GM18505 (cell line): ENCODE measurements at regions not wholly inside any gene's neighbourhood (a gene's known extent, or its start where the extent isn't known, plus 50 kb on each side); places are given as distances from the start of the nearest gene placed in this dataset.
"Not testable (repeated sequence)": the region's sequence is repeated elsewhere in the genome, so short reads cannot be mapped to it uniquely, and the experiment has no call there.

Experiments used
- ATAC-seq: cut with Tn5 transposase; IDR thresholded peaks from one replicate; pipeline ENCODE4 v1.9.1; 2021; ENCODE audit not compliant: unreplicated experiment
- POLR2A ChIP-seq: IDR thresholded peaks from 4 replicates; pipeline ENCODE4 v1.6.1; 2011; ENCODE audit warnings: borderline replicate concordance; ENCODE audit not compliant: insufficient read depth, insufficient read length; ENCODE audit errors: extremely low read depth

DNA sequence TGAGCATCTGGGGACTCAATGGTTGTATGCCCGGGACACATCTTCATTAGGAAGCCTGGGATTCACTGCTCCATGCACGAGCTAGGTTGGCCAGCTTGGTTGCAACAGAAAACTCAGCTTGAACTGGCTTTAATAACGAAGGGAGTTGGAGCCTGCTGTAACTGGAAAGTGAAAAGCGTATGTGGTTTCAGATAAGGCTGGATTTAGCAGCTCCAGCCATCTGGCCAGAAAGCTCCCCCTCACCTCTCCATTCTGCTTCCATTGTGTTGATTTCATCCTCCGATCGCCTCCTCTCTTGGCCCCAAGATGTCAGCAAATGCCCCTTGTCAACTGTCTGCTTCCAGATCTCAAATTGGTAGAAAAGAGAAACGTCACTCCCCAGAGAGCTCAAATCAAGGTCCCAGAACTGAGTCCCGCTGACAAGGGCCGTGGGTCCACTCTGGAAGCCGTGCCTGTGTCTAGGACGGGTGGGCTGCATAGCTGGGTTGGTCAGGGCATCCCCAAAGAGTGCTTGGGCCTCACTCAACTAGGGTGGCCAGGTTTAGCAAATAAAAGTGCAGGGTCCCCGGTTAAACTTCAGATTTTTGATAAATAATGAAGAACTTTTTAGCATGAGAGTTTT, 117.0 kb upstream of the PMEPA1 start:
- ATAC-seq, result no peak
- no peak for TF ChIP-seq POLR2A

DNA sequence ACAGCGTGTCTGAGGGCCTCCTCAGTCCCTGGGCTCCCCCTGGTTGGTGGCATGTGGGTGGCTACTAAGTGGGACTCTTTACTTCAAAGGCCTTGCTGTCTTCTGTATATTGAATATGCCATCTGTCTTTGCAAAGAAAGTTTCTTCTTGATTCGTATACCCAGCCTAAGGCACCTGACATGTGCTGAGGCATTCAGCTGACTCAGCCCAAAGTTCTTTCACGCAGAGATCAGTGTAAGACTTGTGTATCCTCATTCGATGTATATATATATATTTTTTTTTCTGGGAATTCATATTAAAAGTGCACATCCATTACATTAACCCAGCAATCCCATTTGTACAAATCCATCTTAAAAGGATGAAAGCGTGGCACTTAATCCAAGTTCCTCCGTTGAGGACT, 115.1 kb upstream of the PMEPA1 start:
- no peak for ATAC-seq
- no peak for TF ChIP-seq POLR2A

DNA sequence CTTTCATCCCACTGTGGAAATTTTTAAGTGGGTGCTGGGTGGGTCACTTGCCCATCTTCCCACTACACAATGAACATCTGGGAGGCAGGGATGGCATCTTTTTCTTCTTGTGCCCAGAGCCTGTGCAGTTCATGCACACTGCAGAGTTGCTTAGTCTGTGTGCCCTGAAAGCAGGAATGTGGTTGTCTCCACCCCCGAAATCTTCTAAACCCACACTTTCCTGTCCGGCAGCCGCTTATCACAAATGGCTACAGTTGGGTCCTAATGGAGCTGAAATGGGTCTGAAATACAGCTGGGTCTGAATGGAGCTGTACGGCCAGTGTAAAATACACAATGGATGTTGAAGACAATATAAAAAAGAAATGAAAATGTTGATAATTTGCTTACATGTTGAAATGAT, 112.1 kb upstream of the PMEPA1 start:
- TF ChIP-seq POLR2A, result no peak
- no peak for ATAC-seq

DNA sequence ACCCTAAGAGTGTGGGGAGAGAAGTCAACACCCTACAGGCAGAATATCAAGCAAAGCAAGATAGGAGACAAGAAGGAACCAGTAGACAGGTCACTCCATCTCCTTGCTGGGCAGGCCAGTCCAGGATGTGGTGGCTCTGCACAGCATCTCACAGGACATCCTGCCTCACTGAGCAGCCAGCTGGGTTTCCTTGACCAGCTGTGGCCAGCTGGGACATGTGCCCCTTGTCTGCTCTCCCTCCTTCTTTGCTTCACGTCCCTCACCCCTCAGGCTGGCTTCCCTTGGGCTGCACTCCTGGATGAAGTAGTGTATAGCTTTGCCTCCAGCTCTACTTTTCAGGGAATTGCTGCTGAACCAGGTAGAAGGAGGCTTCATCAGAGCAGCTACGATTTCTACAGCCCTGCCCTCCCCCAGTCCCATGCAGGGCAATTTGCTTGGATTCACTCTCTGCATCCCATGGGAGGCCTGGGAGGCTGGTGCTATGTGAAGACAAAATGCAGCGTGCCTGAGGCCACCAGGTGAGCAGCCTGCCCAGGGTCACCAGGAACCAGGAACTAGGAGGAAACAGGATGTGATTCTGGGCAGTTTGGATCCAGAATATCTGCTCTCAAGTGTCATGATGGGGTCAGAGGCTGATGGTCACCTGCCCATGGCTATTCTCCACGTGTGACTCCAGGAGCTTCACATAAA, 110.0 kb upstream of the PMEPA1 start:
- ATAC-seq, result no peak
- TF ChIP-seq POLR2A, result no peak

DNA sequence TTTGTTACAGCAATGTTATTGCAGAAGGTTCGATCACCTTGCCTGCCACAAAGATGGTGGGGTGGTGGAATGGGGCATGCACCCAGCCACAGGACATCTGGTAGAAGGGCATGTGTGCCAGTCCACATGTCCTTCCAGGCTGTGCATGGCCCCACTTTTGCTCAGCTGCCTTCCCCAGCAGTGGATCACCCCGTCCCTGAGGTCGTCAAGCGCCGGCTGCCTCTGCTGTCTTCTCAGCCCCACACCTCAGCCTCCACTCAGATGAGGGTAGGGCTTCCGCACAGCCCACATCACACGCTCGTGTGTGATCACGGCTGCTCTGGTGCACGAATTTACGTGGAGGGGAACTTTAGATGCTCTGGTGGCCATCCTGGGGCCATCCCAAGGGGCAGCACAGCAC, 109.5 kb upstream of the PMEPA1 start:
- ATAC-seq, result no peak
- TF ChIP-seq POLR2A, result no peak

DNA sequence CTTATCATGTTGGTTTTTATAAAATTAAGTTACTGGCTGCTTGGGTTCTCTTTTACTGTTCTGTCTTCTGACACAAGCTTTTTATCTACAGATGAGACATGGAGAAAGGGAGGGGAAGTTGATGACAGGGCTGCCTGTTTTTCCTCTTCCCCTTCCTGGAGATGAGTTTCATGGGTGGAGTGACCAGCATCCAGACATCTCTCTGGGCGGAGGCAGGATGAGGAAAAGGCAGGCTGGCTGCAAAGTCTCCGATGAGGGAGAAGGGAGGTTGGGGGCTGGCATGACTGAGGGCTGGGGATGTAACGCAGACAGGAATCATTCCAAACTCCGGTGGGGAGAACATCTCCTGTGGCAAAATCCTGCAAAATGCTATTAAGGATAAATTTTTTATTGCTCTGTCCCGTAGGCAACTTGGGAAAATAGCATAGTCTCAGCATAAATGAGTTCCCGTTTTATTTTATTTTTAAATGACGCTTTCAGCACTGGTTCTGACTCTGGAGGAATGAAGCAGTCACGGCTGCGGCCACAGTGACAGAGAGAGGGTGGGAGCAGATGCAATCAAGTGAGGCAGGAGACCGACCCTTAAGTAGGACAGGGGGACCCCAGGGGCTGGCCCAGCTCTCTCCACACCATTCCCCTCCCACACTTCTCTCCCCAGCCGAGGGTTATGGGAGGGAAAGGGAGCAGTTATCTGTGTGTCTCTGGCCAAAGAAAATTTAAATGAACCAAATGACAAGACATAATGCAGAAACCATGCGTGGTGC, 108.8 kb upstream of the PMEPA1 start:
- ATAC-seq, result no peak
- TF ChIP-seq POLR2A, result no peak

DNA sequence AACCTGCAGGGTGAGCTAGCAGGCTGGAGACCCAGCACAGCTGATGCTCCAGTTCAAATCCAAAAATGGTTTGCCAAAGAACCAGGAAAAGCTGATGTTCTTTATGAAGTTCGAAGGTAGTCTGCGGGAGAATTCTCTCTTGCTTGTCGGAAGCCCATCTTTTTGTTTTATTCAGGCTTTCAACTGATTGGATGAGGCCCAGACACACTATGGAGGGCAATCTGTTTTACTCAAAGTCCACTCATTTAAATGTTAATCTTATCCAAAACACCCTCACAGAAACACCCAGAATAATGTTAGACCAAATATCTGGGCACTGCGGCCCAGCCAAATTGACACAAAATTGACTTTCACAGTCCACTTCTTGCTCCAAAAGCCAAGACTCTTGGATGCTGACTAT, 105.6 kb upstream of the PMEPA1 start:
- no peak for ATAC-seq
- no peak for TF ChIP-seq POLR2A

DNA sequence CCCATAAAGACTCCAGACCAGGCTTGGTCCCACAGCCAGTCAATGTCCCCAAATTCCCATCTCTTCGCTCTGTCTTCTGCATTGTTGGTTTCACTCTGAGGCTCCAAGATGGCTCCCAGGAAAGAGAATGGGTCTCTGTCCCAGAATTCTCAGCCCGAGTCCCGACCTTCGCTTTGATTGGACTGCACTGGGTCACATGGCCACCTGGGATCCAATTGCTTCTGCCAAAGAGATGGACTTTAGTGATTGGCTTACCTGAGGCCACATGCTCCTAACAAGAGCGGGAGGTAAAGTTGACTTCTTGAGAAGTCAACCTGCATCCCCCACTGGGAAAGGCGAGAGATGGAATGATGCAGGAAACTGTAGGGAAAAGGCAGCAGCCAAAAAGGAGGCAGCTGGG, 104.7 kb upstream of the PMEPA1 start:
- no peak for TF ChIP-seq POLR2A
- no peak for ATAC-seq

DNA sequence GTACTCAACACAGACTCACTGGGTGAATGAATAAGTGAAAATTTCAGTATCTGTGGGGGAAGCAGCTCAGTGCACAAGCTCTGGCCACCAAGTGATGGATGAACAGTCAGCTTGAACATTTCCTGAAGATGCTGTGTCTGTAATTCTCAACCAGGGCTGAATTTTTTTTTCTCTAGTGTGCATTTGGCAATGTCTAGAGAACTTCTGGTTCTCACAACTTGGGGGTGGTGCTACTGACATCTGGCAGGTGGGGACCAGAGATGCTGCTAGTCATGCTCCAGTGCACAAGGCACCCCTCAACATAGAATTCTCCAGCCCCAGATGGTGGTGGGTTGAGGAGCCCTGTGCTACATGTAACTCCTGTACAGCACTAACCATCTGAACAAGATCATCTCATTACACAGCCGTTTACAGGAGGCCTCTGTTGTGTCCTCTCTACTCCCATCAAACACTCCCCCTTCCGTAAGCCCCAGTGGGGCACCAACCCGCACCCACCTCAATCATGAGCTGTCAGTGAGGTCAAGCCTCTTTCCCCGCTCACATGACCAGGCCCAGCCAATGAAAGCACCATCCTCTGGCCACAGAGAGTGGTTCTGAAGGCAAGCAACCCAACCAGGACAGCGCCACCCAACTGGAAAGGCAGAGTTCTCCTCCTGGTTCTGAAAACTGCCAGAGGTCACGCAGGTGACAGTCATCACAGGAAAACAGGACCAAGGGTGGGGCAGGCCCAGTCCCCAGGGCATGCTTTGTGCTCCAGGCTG, 103.9 kb upstream of the PMEPA1 start:
- no peak for ATAC-seq
- TF ChIP-seq POLR2A, result no peak

DNA sequence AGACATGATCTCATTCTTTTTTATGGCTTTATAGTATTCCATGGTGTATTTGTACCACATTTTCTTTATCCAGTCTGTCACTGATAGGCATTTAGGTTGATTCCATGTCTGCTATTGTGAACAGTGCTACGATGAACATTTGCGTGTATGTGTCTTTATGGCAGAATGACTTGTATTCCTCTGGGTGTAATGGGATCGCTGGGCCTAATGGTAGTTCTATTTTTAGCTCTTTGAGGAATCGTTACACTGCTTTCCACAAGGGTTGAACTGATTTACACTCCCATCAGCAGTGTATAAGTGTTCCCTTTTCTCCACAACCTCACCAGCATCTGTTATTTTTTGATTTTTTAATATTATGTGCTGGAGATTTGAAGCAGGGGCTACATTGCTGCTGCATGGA, 102.8 kb upstream of the PMEPA1 start:
- ATAC-seq, result not testable (repeated sequence)

DNA sequence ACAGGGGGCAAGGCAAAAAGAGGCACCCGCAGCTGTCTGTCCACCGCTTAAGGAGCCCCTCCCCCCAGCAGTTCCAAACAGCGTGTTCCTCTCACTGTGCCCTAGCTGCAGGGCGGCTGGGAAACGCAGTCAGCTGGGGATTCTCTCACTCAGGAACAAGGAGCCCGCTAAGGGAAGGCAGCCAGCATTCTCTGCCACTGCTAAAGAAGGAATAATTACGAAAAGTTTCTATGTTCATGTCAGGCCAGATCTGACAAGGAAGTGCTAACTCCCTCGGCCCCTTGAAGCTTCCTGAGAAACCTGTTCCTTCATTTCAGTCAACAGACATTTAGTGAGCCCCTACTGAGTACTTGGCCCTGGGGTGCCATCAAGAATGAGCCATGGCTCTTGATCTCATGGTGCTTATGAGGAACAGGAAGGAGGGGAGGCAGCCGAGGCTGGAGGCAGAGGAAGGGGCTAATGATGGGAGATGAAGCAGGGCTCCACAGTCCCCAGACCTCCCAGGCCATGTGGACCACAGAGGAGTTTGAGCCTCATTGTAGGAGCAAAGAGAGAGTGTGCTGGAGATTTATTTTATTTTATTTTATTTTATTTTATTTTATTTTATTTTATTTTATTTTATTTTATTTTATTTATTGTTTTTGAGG, 101.7 kb upstream of the PMEPA1 start:
- no peak for ATAC-seq
- no peak for TF ChIP-seq POLR2A

DNA sequence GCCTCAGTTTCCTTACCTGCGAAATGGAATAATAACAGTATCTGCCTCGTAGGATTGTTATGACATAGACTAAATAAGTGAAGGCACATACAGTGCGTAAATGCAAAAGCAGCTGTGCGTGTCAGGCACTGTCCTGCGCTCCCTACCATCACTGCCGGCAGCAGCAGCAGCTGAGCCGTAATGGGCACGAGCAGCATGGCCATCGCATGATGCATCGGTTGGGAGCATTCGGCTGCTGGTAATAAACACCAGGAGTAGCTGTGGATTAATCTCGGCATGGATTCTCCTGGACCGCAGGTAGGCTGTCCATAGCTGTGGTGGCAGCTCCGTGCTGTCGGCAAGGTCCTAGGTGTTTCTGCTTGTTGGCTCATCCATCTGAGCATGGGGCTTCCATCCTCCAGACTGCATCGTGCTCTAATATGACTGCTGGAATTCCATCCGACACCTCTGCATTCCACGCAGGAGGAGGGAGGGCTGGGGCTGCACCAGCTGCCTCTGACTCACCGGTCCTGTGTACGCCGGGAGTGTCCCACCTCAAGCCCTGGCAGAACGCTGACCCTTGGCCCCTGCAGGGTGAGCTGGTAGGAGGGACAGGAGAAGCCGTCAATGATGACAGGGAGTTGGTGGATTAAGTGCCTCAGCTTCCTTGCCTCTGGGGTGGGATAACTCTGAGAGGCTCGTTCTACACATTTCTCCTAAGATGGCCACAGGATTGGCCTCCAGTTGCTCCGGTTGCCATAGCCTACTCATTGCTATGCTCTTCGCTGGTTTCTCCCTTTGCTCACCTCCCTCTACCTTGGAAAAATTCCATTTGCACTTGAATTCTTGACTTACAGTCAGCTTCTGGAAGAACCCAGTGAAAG, 100.9 kb upstream of the PMEPA1 start:
- TF ChIP-seq POLR2A, result no peak
- no peak for ATAC-seq
